C1 segment of cervical spinal cord (tissue), 14 donors: ENCODE measurements at regions not wholly inside any gene's neighbourhood (a gene's known extent, or its start where the extent isn't known, plus 50 kb on each side); places are given as distances from the start of the nearest gene placed in this dataset.
A peak's percentile ranks its signal among the peaks of the same experiment; 100 is the strongest.
"Not testable (repeated sequence)": the region's sequence is repeated elsewhere in the genome, so short reads cannot be mapped to it uniquely, and the experiment has no call there.

Experiments used
- DNase-seq, 14 donors: peaks; one replicate each; lab custom pipeline; 2025; lab: John Stamatoyannopoulos, UW

- no peak for DNase-seq
Observed at GRCh38 chr5:14054965-14055963, 87.9 kb upstream of the TRIO start.

GRCh38 chr5:14054111-14054854, 88.9 kb upstream of the TRIO start:
- DNase-seq: no peak

GRCh38 chr5:14050821-14051220, 92.3 kb upstream of the TRIO start:
- no peak for DNase-seq

- DNase-seq: no peak
Observed at GRCh38 chr5:14048434-14048833, 94.7 kb upstream of the TRIO start.

- DNase-seq: no peak
Observed at GRCh38 chr5:14041528-14042192, 97.2 kb upstream of the DNAH5 start.

GRCh38 chr5:14040542-14040941, 96.1 kb upstream of the DNAH5 start:
- no peak for DNase-seq

- DNase-seq: no peak
Observed at GRCh38 chr5:14039576-14039975, 95.1 kb upstream of the DNAH5 start.

- DNase-seq: no peak
Observed at GRCh38 chr5:14039063-14039462, 94.6 kb upstream of the DNAH5 start.

- DNase-seq: no peak
Observed at GRCh38 chr5:14038341-14038959, 94.0 kb upstream of the DNAH5 start.

- no peak for DNase-seq
Observed at GRCh38 chr5:14036947-14037346, 92.5 kb upstream of the DNAH5 start.

GRCh38 chr5:14036514-14036913, 92.0 kb upstream of the DNAH5 start:
- no peak for DNase-seq

GRCh38 chr5:14035859-14036503, 91.5 kb upstream of the DNAH5 start:
- DNase-seq: peak in 1 of 14 donors; percentile 22

- DNase-seq: no peak
Observed at GRCh38 chr5:14034963-14035362, 90.5 kb upstream of the DNAH5 start.

GRCh38 chr5:14032918-14033317, 88.4 kb upstream of the DNAH5 start:
- DNase-seq: no peak

- no peak for DNase-seq
Observed at GRCh38 chr5:14028938-14029584, 84.6 kb upstream of the DNAH5 start.

- DNase-seq: no peak
Observed at GRCh38 chr5:14028188-14028587, 83.7 kb upstream of the DNAH5 start.

GRCh38 chr5:14025569-14026286, 81.2 kb upstream of the DNAH5 start:
- DNase-seq: no peak

- no peak for DNase-seq
Observed at GRCh38 chr5:14022971-14023370, 78.5 kb upstream of the DNAH5 start.

GRCh38 chr5:14020944-14021343, 76.5 kb upstream of the DNAH5 start:
- not testable (repeated sequence) for DNase-seq

- DNase-seq: no peak
Observed at GRCh38 chr5:14019768-14020290, 75.3 kb upstream of the DNAH5 start.
